ENCODE measurements at regions not wholly inside any gene's neighbourhood (a gene's known extent, or its start where the extent isn't known, plus 50 kb on each side); places are given as distances from the start of the nearest gene placed in this dataset.

DNA sequence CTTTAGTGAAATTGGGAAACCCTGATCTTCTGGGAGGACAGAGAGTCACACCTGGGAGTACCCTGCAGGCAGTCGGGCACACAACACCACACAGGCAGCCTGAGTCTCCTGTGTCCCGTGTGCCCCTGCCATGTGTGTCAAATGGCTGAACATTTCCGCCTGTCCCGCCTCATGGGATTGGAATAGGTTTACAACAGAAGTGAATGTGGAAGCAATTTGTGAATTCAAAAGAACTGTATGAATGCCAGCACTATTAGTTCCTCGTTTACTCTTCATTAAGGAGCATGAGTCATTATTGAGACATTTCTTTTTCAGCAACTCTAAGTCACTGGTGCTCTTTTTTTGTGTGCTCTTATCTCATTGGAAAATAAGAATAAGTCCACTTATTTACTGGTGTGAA is 226.5 kb downstream of the PMP22 start:
- DNase-seq: no peak

DNA sequence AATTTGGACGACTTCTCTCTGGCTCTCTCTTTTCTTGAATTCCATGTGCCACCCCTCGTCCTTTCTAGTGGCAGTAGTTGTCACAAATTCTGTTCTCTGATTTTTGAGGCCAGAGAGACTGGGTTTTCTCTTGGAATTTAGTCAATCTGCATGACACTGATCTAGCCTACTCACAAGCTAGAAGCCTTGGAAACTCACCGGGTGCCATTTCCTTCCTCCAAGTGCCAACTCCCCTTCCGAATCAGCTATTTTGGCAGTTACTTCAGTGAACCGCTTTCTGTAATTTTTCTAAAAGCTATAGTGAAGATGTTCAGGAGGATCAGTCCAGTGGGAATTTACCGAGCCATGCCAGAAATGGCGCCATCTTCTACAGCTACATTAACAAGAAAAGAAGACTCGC is 228.9 kb downstream of the PMP22 start:
- DNase-seq: no peak

DNA sequence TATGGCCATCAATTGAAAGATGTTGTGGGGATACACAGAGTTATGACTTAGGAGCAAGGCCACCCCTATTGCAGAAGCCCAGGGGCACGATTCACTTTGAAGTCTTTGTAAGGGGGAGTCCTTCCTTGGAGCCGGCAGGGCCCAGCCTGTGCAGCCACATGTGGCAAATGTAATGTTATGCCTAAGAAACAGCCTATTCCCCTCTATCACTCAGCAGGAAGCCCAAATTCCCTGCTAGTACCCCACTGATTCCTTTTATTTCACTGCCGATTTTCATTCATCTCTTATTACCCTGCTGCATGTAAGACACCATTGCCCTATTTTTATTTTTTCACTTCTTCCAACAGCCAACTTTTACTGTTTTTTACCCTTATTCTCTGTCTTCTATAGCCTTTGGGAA is 233.2 kb downstream of the PMP22 start:
- no peak for DNase-seq

DNA sequence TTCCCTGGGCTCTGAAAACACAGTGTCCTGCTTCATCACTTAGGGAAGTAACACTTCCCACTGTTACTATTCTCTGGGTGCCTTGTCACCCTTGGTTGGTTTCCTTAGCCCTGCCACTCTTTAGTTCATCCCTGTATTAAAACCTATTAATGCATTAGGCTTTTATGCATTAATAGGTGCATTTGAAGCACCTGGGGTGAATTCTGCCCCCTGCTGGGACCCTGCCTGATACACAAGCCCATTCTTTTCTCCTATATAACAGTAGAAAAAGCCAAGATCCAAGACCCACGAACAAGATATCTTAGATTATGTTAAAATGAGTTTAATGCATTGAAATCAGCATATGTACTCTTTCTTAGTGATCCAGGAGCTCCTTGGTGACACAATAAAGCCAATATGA is 235.7 kb downstream of the PMP22 start:
- DNase-seq: no peak

DNA sequence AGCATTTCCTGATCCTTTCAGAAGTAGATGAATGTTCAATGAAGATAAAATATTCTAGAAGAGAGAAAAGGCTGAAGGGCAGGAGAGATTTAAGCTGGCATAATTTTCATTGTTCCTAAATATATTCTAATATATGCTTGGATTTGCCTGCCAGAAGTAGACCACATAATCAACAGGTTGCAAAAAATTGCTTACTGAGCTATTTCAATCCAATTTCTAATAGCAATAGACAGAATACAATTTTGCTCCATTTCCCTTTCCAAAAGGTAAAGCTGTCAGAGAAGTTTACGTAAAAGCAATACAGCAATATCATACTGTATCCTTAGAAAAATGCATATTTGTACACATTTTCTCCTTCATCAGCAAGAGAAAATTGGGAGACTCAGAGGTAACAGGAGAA is 237.3 kb downstream of the PMP22 start:
- no peak for DNase-seq

DNA sequence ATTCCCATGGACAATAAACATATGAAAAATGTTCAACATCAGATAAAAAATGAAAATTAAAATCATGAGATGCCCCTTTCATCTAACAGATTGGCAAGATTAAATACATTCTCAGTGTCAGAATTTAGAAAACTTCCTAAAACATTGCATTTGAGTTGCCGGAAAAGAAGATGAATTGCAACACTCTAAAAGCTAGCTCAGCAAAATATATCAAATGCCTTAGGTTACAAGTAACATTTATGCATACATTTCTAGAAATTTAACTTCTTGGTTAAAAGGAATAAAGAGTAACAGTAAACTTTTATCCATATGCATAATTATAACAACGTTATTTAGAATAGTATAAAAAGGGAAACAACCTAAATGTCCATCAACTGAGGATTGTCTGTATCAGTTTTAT is 239.0 kb downstream of the PMP22 start:
- no peak for DNase-seq

DNA sequence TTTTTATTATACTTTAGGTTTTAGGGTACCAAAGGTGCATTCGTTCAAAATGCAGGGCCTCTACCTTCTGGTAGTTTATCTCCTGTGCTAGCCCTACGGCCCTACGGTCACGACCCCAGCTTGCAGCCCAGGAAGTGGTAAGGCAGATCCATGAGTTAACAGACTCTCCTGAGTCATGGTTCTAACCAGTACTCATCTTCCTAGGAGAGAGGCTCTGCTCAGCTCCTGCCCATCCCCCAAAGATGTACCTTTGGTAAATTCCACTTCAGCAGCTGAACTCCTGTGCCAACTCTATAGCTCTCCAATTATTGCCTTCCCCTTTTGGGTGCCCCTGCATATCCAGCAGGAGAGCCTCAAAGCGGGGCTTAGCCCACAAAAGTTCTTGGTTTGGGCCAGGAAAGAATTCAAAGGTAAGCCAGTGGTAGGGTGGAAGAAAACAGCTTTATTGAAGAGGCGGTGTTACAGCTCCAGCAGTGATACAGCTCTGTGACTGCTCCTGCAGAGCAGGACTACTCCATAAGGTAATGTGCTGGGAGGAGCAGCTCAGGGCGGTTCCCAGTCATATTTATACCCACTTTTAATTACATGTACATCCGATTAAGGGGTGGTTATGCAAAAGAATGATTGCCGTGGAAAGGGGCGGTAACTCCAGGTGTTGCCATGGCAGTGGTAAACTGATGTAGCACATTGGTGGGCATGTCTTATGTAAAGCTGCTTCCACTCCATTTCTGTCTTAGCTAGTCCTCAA is 241.4 kb downstream of the PMP22 start:
- no peak for DNase-seq

DNA sequence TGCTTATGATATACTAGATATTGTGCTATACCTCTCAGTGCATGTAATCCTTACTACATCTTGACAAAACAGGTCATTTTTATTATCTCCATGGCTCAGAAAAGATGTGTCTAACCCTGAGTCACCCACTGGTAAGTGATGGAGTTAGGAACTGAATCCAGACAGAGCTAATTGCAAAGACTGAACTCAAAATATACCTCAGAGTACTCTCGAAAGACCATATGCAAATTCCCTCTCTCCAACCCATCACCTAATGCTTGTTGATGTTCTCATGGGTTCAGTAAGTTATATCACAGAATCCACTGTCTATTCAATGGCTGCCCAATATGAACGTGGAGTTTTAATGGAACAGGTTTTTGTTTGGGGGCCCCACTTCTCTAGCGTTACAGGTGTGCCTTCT is 246.0 kb downstream of the PMP22 start:
- no peak for DNase-seq

DNA sequence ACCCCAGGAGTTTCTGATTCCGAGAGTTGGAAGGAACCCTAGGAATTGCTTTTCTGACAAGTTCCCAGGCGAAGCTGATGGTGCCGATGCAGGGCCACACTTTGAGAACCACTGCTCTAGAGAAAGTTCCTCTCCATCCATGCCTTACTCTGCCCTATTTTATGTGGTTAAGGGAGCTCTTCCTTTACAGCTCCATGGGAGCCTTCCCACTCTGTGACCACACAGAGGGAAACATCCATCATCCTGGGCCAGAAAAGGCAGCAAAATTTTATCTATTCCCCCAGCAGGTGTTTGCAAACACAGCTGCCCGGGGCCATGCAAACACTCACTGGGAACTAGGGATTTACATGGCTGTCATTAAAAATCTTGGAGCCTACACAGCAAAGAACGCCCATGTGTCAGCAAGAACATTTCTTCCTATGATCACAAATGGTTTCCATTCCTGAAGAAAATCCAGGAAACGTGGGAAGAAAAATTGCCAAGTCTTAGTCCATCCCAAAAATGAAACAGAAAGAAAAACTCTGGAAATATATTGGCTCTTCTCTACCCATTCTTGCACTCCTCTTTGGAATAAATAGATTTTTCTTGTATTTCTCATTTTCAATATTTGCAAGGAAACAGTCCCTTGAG is 252.7 kb downstream of the PMP22 start:
- DNase-seq: no peak

DNA sequence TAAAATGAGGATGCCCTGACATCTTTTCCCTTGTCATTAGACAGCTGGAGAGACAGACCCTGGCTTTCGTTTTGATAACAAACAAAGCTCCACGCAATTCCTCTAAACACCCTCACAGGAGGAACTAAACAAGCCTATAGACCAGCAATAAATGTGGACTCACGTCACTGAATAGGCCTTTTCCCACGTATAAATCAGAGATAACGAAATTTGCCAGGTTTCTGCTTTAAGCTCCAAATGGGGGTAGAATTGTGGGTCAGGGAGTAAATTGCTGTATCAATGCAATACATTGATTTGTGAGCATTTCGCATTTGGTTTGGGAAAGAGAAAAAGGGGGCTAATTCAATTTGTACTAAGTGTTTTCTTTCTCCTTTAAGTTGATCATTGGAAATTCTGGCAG is 256.0 kb downstream of the PMP22 start:
- DNase-seq: no peak

DNA sequence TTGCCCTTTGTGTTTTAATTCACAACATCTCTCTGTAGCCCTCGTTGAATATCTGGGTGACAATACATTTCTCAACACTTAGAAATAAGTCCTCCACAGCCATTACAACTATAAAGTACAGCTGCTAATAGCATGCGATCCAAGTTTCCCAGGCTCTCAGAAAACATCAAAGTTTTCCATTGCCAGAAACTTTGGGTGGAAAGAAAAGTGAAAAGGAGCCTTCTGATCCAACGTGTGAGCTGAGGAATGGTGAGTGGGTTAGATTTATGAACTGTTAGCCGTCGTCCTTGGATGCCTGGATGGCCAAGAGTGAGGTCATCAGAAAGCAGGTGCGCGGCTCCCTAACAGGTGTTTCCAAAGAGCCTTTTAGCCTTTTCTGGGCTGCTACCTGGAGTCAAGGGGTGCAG is 258.0 kb downstream of the PMP22 start:
- no peak for DNase-seq

DNA sequence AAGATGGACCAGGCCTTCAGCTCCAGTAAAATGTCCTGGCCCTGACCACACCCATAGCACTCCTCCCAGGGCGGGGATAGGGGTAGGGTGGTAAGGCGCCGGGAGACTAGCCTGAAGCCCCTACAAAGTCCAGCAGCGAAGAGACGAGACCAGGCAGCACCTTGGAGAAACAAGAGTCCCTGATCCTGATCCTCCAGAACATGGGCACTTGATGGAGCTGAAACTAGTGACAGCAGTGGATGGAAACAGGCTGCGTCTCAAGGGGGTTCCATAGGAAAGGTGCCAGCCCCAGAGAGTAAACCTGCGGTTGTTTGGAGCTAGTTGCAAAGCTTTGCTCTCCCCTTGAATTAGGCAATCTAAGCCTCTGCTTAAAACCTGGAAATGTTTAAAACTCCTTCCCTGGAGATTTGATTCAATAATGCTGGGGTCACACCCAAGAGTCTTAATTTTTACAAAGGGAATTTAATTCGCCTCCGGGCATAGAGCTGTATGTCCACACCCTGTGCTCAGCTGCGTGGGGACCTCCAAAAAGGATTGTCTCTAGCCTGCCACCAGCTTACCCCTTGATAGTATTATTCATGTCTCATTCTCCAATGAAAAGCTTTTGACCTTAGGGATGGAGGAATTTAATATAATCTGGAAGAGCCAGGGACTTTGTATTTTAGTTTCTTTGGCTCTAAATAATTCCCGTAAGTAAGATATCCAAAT is 258.6 kb downstream of the PMP22 start:
- no peak for DNase-seq

DNA sequence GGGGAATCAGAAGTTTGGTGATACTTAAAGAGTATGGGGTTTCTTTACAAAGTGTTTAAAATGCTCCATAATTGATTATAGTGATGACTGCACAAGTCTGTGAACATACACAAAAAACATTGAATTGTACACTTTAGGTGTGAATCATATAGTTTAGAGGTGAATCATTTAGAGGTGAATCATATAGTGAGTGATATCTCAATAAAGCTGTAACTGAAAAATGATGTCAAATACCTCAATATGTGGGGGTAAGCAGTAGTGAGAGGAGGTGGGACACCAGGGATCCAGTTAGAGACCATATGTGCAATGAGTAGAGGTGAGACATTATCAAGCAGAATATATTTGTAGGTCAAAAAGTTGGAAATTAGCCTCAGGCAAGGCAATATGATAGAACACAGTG is 264.5 kb downstream of the PMP22 start:
- DNase-seq: no peak

DNA sequence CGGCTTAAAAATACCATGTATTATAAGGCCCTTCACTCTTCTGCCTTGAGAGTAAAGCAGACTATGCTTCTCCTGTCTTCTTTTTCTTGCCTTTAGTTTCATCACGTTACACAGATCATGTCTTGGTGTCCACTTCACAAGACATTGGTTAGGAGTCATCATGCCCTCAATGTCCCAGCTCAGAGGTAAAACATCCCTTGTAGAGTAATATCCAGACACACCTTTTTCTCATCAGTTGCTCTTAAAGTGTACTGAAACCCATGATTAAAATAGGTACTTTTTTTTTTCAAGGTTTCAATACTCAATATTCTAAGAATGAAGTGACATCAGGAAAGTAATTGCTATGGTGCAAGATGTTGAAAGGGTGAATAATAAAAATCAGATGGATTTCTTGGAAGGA is 267.8 kb downstream of the PMP22 start:
- DNase-seq: no peak

DNA sequence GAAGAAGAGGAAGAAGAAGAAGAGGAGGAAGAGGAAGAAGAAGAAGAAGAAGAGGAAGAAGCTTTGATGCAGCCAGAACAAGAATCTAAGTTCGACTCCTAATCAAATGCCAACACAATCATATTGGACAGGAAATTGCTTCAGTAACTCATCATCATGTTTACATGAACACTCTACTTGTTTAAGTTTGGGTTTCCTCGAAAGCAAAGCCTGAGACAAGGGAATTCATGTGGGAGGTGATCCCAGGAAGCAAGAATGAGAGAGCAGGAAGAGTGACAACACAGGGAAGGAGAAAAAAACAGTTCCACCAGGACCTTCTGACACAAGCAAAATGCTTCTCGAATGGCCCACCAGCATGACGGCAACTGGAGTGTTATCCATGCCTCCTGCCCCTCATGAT is 279.0 kb downstream of the PMP22 start:
- no peak for DNase-seq

DNA sequence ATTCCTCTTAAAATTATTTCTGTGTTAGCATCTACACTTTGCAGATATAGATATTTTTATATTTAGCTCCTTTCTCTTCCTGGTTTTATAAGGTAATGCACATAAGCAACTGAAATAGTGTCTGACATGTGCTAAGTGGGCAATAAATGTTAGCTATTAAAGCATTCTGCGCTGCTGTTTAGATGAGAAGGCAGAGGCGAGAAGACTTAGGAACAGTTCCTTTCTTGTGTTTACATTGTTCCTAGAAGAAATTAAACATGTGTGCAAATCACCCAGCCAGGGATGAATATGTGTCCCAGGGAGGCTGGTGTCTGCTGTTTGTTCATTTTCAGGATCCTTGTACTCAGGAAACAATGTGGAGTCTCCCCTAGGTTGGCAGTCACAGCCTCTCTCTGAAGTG is 292.3 kb downstream of the PMP22 start:
- DNase-seq: no peak

DNA sequence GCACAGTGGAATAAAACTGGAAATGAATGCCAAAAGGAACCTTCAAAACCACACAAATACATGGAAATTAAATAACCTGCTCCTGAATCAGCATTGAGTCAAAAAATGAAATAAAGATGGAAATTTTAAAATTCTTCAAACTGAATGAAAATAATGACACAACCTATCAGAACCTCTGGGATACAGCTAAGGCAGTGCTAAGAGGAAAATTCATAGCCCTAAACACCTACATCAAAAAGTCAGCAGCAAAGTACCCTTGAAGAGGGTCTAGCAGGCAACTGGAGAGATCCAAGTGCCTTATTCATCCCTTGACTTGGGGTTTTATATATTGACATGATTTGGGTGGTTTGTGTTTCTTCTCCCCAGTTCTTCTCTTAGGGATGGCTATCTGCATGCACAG is 294.1 kb downstream of the PMP22 start:
- no peak for DNase-seq

DNA sequence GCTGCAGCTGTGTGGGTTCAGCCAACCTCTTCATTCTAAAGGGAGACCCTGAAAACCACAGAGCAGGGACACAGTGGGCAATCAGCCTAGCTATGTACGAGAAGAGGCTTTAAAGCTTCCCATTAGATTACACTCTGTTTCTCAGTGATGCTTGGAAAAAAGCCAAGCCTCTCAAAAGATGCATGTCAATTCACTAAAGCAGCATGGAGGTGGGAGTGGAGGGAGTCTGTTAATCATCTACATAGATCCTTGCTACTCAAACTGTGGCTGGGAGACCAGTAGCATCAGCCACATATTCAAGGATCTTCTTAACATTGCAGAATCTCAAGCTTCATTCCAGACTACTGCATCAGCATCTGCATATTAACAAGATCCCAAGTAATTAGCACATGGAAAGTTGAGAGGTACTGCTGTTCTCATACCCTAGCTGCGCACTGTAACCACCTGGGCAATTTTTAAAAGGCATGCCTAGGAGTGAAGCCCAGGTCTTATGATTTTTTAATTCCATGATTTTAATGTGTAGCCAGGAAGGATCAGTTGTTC is 305.9 kb downstream of the PMP22 start:
- no peak for DNase-seq

DNA sequence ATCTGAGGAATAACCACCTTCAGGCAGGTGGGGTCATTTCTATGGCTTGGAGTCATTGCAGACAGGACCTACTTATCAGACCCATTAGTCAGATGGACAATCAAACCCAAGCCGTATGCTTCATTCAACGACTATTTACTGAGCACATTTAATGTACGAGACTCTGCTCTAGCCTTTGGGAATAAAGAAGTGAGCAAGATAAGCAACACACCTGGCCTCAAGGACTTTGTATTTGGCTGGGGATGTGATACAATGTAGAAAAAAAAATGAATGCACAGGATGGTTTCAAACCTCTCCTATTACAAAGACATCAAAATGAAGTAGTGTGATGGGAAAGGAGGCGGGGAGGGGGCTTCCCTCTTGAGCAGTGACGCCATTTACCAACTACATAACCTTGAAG is 311.7 kb downstream of the PMP22 start:
- DNase-seq: no peak

DNA sequence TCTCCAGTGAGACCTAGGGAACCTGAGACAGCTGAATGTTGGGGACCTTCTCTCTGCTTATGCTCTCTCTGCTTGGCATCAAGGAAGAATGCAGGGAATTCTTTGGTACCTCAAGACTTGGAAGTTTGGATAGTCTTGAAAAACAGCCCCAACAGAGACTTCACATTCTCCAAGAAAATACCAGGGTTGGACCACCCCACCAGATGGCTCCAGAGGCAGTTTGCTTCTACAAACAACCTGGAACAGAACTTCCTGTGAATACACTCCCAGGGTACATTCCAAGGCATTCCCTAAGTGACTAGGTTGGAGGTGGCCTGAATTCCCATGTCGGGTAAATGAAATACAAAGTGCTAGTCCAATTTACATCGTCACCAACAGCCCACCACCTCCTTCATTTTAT is 314.4 kb downstream of the PMP22 start:
- DNase-seq: no peak

DNA sequence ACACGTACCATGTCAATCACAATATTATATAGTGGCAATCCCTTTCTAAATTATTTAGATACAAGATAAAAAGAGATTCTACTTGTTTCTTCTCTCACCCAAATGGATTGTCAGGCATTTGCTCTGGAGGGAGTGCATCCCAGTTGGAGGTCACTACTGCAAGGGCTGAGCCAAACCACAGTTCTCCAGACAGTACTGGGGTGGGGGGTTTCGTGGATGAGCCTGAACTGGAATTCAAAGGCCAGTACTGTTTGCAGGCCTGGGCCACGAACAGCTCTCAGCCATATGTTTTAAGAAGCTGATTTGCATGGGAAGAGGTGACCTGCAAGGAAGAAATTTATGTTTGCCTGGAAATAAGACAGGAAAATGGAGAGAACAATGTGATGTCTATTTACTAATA is 314.9 kb downstream of the PMP22 start:
- DNase-seq: no peak

DNA sequence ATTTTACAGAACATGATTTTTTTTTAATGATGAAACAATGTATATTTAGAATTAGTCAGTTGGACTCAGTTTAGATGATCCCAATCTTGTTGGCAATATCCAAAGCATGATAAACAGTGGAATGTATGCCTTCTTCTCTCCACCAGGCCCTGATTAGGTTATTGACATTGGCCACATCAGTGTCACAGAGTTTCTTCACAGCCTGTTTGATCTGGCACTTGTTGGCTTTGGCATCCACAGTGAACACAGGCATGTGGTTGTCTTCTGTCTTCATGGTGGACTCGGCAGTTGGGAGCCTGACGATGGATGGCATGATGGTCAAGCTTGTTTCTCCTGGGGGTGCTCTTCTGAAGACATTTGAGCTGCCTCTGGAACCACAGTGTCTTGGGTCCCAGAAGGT is 317.5 kb downstream of the PMP22 start:
- no peak for DNase-seq

DNA sequence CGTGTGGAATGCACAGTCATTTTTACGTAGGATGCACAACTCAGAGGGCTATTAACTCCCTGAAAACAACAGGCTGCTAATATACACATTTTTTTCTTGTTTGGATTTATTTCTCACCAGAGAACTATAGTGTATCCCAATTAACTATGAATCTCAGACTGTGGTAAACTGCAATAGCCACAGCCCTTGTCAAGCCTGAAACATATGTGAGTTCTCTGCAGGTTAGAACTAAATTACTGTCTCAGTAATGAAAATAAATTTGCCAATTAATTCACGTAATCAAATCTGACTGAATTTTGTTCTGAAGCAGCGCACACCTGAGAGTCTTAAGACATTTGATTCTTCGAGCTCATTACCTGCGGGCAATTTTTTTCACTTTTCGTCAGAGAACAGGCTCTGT is 318.6 kb downstream of the PMP22 start:
- no peak for DNase-seq

DNA sequence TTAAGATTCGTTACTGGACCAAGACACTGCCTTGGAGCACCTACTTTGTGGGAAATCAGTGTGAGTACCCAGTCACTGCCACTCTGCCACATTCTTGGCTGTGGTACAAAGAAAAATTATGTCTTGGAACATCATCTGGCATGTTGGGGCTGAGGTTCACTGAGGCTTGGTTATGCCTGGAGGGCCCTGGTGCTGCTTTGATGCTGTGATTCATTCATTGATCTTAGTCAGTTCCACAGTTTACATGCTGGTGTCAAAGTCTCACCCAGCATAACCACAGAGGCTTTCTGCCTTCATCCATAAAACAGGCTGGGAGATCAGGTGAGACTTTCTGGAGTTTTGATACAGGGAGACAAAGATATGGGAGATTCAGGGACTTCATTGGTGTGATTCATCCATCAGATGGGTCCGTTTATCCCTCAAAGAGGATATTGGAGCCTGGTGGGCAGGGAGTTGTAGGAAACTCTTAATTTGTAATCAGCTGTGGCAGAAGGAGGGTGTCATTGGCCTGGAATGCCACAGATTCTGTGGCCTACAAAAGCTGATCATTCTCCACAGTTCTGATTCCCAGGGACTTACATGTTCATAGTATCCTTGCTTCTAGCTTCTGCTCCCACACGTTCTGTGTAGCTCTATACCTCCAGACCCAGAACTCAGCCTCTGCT is 322.5 kb downstream of the PMP22 start:
- DNase-seq: no peak
